Testis (tissue), 2 donors: ENCODE measurements at regions not wholly inside any gene's neighbourhood (a gene's known extent, or its start where the extent isn't known, plus 50 kb on each side); places are given as distances from the start of the nearest gene placed in this dataset.

Experiments
- POLR2A ChIP-seq: fragments of 450-650 bp; IDR thresholded peaks from one replicate; pipeline ENCODE4 v1.6.1; 2017; ENCODE audit warnings: antibody characterized with exemption, mild to moderate bottlenecking, moderate library complexity
- TF ChIP-seq, protein P1 (sequence below), 3 experiments: fragments of 450-650 bp in 2 of 3; fragments of 200-600 bp in 1 of 3; sonication (generic) in 1 of 3; IDR thresholded peaks; one replicate each; pipeline ENCODE4 v1.5.1; 2016 to 2019; ENCODE audit warnings: antibody characterized with exemption in 3 of 3, mild to moderate bottlenecking in 2 of 3, moderate library complexity in 1 of 3

DNA sequence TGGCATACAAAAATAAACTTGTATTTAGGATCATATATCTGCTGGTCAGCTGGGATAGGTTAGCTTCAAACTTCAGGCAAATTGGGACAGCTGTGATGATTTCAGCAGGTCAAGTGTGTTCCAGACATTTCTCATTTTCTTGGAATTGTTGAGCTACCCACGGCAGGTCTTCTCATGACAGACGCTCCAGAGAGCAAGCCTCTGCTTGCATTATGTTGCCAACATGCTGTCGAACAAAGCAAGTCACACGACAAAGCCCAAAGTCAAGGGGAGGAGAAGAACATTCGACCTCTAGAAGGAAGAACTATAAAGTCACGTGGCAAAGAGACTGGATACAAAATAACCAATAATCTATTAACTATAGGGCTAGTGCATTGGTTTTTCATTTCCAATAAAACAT is 103.5 kb downstream of the RAB18 start:
- TF ChIP-seq, protein P1, sequence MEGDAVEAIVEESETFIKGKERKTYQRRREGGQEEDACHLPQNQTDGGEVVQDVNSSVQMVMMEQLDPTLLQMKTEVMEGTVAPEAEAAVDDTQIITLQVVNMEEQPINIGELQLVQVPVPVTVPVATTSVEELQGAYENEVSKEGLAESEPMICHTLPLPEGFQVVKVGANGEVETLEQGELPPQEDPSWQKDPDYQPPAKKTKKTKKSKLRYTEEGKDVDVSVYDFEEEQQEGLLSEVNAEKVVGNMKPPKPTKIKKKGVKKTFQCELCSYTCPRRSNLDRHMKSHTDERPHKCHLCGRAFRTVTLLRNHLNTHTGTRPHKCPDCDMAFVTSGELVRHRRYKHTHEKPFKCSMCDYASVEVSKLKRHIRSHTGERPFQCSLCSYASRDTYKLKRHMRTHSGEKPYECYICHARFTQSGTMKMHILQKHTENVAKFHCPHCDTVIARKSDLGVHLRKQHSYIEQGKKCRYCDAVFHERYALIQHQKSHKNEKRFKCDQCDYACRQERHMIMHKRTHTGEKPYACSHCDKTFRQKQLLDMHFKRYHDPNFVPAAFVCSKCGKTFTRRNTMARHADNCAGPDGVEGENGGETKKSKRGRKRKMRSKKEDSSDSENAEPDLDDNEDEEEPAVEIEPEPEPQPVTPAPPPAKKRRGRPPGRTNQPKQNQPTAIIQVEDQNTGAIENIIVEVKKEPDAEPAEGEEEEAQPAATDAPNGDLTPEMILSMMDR (IDR thresholded peaks at IDR 0.05): no peak
- TF ChIP-seq POLR2A: no peak
